B cell (primary cell): ENCODE measurements at regions not wholly inside any gene's neighbourhood (a gene's known extent, or its start where the extent isn't known, plus 50 kb on each side); places are given as distances from the start of the nearest gene placed in this dataset.

Experiments used
- CTCF ChIP-seq: fragments of 200-600 bp; IDR thresholded peaks from one replicate; pipeline ENCODE4 v1.8.0; 2022; ENCODE audit warnings: antibody characterized with exemption, mild to moderate bottlenecking
- EZH2 ChIP-seq: IDR thresholded peaks from 2 replicates; pipeline ENCODE4 v1.6.1; 2012; ENCODE audit warnings: borderline replicate concordance, low read depth, mild to moderate bottlenecking, moderate library complexity, low read length; ENCODE audit not compliant: insufficient read depth, poor library complexity, severe bottlenecking

- TF ChIP-seq CTCF (no peak), EZH2 (no peak)
These were observed 372.7 kb upstream of the TENM4 start for GRCh38 chr11:79813551-79813950.
